GM23338 (cell line): ENCODE measurements at regions not wholly inside any gene's neighbourhood (a gene's known extent, or its start where the extent isn't known, plus 50 kb on each side); places are given as distances from the start of the nearest gene placed in this dataset.

Source experiments
- ATAC-seq: fragments of 200-7000 bp; cut with Tn5 transposase; 3 replicates; pipeline ENCODE4 v1.9.1; 2020
- DNase-seq: peaks from one replicate; pipeline ENCODE4 v3.0.0-alpha.2; 2015; ENCODE audit warnings: low spot score
- H2AFZ ChIP-seq: fragments of 200-600 bp; sonication (generic); 2 replicates; pipeline ENCODE4 v1.8.0; 2016; ENCODE audit warnings: antibody characterized with exemption, mild to moderate bottlenecking, moderate library complexity
- H3F3A ChIP-seq: fragments of 200-600 bp; sonication (generic); replicated peaks from 2 replicates; pipeline ENCODE4 v1.8.0; 2017; ENCODE audit warnings: antibody characterized with exemption, mixed run types, low read depth
- H3K27ac ChIP-seq: fragments of 200-600 bp; sonication (generic); 2 replicates; pipeline ENCODE4 v1.6.1; 2016; ENCODE audit warnings: low read depth
- H3K27me3 ChIP-seq: fragments of 200-600 bp; sonication (generic); 2 replicates; pipeline ENCODE4 v1.8.0; 2016; ENCODE audit warnings: mild to moderate bottlenecking, mixed run types, moderate library complexity; ENCODE audit not compliant: insufficient read depth
- H3K36me3 ChIP-seq: fragments of 200-600 bp; sonication (generic); 2 replicates; pipeline ENCODE4 v1.8.0; 2016; ENCODE audit warnings: mild to moderate bottlenecking; ENCODE audit not compliant: insufficient read depth
- H3K4me1 ChIP-seq: fragments of 200-600 bp; sonication (generic); 2 replicates; pipeline ENCODE4 v1.8.0; 2016; ENCODE audit warnings: mild to moderate bottlenecking, moderate library complexity; ENCODE audit not compliant: insufficient read depth
- H3K4me2 ChIP-seq: fragments of 200-600 bp; sonication (generic); 2 replicates; pipeline ENCODE4 v1.7.1; 2017; ENCODE audit warnings: mixed run types
- H3K4me3 ChIP-seq: fragments of 200-600 bp; sonication (generic); 2 replicates; pipeline ENCODE4 v1.6.1; 2016; ENCODE audit warnings: mixed run types
- H3K79me2 ChIP-seq: fragments of 200-600 bp; sonication (generic); replicated peaks from 2 replicates; pipeline ENCODE4 v1.8.0; 2017; ENCODE audit warnings: mild to moderate bottlenecking; ENCODE audit not compliant: insufficient read depth
- H3K9me2 ChIP-seq: fragments of 200-600 bp; sonication (generic); 2 replicates; pipeline ENCODE4 v1.8.0; 2017; ENCODE audit not compliant: insufficient read depth
- H4K20me1 ChIP-seq: fragments of 200-600 bp; sonication (generic); replicated peaks from 2 replicates; pipeline ENCODE4 v1.8.0; 2017; ENCODE audit warnings: mild to moderate bottlenecking; ENCODE audit not compliant: insufficient read depth
- H3K27ac Mint-ChIP-seq: 2 replicates; pipeline ENCODE4 v1.8.0; 2020; ENCODE audit warnings: inconsistent platforms, mild to moderate bottlenecking, moderate library complexity, mixed read lengths
- H3K27me3 Mint-ChIP-seq: 3 replicates; pipeline ENCODE4 v1.8.0; 2022; ENCODE audit warnings: low read depth, mild to moderate bottlenecking, moderate library complexity, mixed read lengths, inconsistent platforms; ENCODE audit not compliant: insufficient read depth, poor library complexity
- H3K36me3 Mint-ChIP-seq: 3 replicates; pipeline ENCODE4 v1.8.0; 2021; ENCODE audit warnings: low read depth, mild to moderate bottlenecking, inconsistent platforms, moderate library complexity, mixed read lengths
- H3K4me1 Mint-ChIP-seq: 3 replicates; pipeline ENCODE4 v1.8.0; 2020; ENCODE audit warnings: mild to moderate bottlenecking, inconsistent platforms, mixed read lengths
- H3K4me3 Mint-ChIP-seq: 3 replicates; pipeline ENCODE4 v1.8.0; 2021; ENCODE audit warnings: moderate library complexity, mild to moderate bottlenecking, inconsistent platforms, mixed read lengths
- H3K9me3 Mint-ChIP-seq: 3 replicates; pipeline ENCODE4 v1.8.0; 2020; ENCODE audit warnings: moderate library complexity, mild to moderate bottlenecking, inconsistent platforms, mixed read lengths
- CREB1 ChIP-seq: fragments of 250-450 bp; sonication (Bioruptor Pico); IDR thresholded peaks from 2 replicates; pipeline ENCODE4 v1.5.0; 2020; ENCODE audit warnings: low read depth, mild to moderate bottlenecking, moderate library complexity
- ETS1 ChIP-seq: IDR thresholded peaks from 2 replicates; pipeline ENCODE4 v1.6.1; 2016; ENCODE audit warnings: antibody characterized with exemption
- EZH2 ChIP-seq: fragments of 200-600 bp; sonication (generic); IDR thresholded peaks from one replicate; pipeline ENCODE4 v1.8.0; 2017; ENCODE audit warnings: antibody characterized with exemption, mild to moderate bottlenecking, low read depth; ENCODE audit not compliant: unreplicated experiment
- EZH2phosphoT487 ChIP-seq: fragments of 200-600 bp; sonication (generic); IDR thresholded peaks from one replicate; pipeline ENCODE4 v1.8.1; 2018; ENCODE audit warnings: antibody characterized with exemption; ENCODE audit not compliant: unreplicated experiment
- JUNB ChIP-seq: IDR thresholded peaks from one replicate; pipeline ENCODE4 v1.6.1; 2016; ENCODE audit warnings: antibody characterized with exemption; ENCODE audit not compliant: unreplicated experiment
- NANOG ChIP-seq: IDR thresholded peaks from 2 replicates; pipeline ENCODE4 v1.6.1; 2016; ENCODE audit warnings: antibody characterized with exemption, borderline replicate concordance
- POLR2AphosphoS5 ChIP-seq: IDR thresholded peaks from 2 replicates; pipeline ENCODE4 v1.6.1; 2016; ENCODE audit warnings: antibody characterized with exemption, low read depth
- STAT1 ChIP-seq: IDR thresholded peaks from one replicate; pipeline ENCODE4 v1.6.1; 2016; ENCODE audit warnings: antibody characterized with exemption; ENCODE audit not compliant: unreplicated experiment
- ZNF114 ChIP-seq: fragments of 250-450 bp; sonication (Bioruptor Pico); IDR thresholded peaks from 2 replicates; pipeline ENCODE4 v1.5.0; 2020; ENCODE audit warnings: mild to moderate bottlenecking, moderate library complexity
- ZNF331 ChIP-seq: fragments of 250-450 bp; sonication (Bioruptor Pico); IDR thresholded peaks from 2 replicates; pipeline ENCODE4 v1.5.0; 2020; ENCODE audit warnings: low read depth, mild to moderate bottlenecking, moderate library complexity
- ZNF462 ChIP-seq: fragments of 250-450 bp; sonication (Bioruptor Pico); IDR thresholded peaks from 2 replicates; pipeline ENCODE4 v1.5.0; 2020; ENCODE audit warnings: mild to moderate bottlenecking, moderate library complexity
- TF ChIP-seq, protein P1 (sequence below): IDR thresholded peaks from one replicate; pipeline ENCODE4 v1.6.1; 2018; ENCODE audit warnings: antibody characterized with exemption; ENCODE audit not compliant: unreplicated experiment
- TF ChIP-seq, protein P2 (sequence below), 2 experiments: fragments of 200-600 bp in 1 of 2; sonication (generic) in 1 of 2; conservative IDR thresholded peaks; 2 replicates each; pipeline versions ENCODE4 v1.5.1 to v1.6.1; 2016 to 2017; ENCODE audit warnings: antibody characterized with exemption in 2 of 2, low read depth in 2 of 2, mild to moderate bottlenecking in 2 of 2, moderate library complexity in 1 of 2

- Histone ChIP-seq H3K27ac (no peak overlapping the region), H3K4me3 (no peak overlapping the region), H3K79me2 (no peaks in the 10 kb centered on the region), H4K20me1 (no peaks in the 10 kb centered on the region), H2AFZ (no peak overlapping the region), H3K9me2 (peaks cover 6% of the 10 kb centered on the region; the same call in 1 of the 2 replicates), H3K4me1 (no peaks in the 10 kb centered on the region), H3K4me2 (no peak overlapping the region), H3K36me3 (peaks cover 13% of the 10 kb centered on the region; the same call in 1 of the 2 replicates), H3F3A (no peaks in the 10 kb centered on the region), H3K27me3 (no peaks in the 10 kb centered on the region)
- ATAC-seq (no peak), DNase-seq (no peak)
- TF ChIP-seq STAT1 = no peak
- no peak for TF ChIP-seq ZNF331
- no peak for TF ChIP-seq EZH2
- no peak for TF ChIP-seq ZNF462 (CRISPR knock-in tag)
- TF ChIP-seq, protein P1, sequence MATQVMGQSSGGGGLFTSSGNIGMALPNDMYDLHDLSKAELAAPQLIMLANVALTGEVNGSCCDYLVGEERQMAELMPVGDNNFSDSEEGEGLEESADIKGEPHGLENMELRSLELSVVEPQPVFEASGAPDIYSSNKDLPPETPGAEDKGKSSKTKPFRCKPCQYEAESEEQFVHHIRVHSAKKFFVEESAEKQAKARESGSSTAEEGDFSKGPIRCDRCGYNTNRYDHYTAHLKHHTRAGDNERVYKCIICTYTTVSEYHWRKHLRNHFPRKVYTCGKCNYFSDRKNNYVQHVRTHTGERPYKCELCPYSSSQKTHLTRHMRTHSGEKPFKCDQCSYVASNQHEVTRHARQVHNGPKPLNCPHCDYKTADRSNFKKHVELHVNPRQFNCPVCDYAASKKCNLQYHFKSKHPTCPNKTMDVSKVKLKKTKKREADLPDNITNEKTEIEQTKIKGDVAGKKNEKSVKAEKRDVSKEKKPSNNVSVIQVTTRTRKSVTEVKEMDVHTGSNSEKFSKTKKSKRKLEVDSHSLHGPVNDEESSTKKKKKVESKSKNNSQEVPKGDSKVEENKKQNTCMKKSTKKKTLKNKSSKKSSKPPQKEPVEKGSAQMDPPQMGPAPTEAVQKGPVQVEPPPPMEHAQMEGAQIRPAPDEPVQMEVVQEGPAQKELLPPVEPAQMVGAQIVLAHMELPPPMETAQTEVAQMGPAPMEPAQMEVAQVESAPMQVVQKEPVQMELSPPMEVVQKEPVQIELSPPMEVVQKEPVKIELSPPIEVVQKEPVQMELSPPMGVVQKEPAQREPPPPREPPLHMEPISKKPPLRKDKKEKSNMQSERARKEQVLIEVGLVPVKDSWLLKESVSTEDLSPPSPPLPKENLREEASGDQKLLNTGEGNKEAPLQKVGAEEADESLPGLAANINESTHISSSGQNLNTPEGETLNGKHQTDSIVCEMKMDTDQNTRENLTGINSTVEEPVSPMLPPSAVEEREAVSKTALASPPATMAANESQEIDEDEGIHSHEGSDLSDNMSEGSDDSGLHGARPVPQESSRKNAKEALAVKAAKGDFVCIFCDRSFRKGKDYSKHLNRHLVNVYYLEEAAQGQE = no peak
- TF ChIP-seq EZH2phosphoT487 = no peak
- TF ChIP-seq, protein P2, sequence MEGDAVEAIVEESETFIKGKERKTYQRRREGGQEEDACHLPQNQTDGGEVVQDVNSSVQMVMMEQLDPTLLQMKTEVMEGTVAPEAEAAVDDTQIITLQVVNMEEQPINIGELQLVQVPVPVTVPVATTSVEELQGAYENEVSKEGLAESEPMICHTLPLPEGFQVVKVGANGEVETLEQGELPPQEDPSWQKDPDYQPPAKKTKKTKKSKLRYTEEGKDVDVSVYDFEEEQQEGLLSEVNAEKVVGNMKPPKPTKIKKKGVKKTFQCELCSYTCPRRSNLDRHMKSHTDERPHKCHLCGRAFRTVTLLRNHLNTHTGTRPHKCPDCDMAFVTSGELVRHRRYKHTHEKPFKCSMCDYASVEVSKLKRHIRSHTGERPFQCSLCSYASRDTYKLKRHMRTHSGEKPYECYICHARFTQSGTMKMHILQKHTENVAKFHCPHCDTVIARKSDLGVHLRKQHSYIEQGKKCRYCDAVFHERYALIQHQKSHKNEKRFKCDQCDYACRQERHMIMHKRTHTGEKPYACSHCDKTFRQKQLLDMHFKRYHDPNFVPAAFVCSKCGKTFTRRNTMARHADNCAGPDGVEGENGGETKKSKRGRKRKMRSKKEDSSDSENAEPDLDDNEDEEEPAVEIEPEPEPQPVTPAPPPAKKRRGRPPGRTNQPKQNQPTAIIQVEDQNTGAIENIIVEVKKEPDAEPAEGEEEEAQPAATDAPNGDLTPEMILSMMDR (conservative IDR thresholded peaks at IDR 0.05; ENCODE audit: low read depth in 2 of 2) = no peak
- TF ChIP-seq JUNB = no peak
- TF ChIP-seq CREB1 (CRISPR knock-in tag) = no peak
- no peak for TF ChIP-seq NANOG
- no peak for TF ChIP-seq ZNF114
- TF ChIP-seq ETS1 = no peak
- TF ChIP-seq POLR2AphosphoS5 = no peak
- Mint-ChIP-seq H3K9me3 (peaks cover 30% of the 10 kb centered on the region), H3K27ac (no peak overlapping the region), H3K36me3 (peaks cover 31% of the 10 kb centered on the region), H3K27me3 (peaks cover 4% of the 10 kb centered on the region), H3K4me1 (peaks cover 3% of the 10 kb centered on the region; the same call in 1 of the 3 replicates), H3K4me3 (no peak overlapping the region)
Measured at GRCh38 chr18:64318547-64318946, 169.7 kb upstream of the LINC00305 start.
